Keratinocyte (primary cell): ENCODE measurements at regions not wholly inside any gene's neighbourhood (a gene's known extent, or its start where the extent isn't known, plus 50 kb on each side); places are given as distances from the start of the nearest gene placed in this dataset.

Experiments
- DNase-seq: peaks from one replicate; pipeline ENCODE4 v3.0.0-alpha.2; 2011; ENCODE audit warnings: low read depth, missing footprints, low spot score
- FAIRE-seq: peaks from 2 replicates; lab custom pipeline; 2011; peaks lifted over from hg19 to GRCh38; lab: Jason Lieb, UNC
- H2AFZ ChIP-seq: 2 replicates; pipeline ENCODE4 v1.6.0; 2012; ENCODE audit warnings: low read length, control low read depth, inconsistent platforms; ENCODE audit not compliant: control insufficient read depth
- H3K27ac ChIP-seq: 2 replicates; pipeline ENCODE4 v1.5.1; 2011; ENCODE audit warnings: low read length; ENCODE audit not compliant: control insufficient read depth, insufficient read depth
- H3K27me3 ChIP-seq: 3 replicates; pipeline ENCODE4 v1.6.0; 2011; ENCODE audit warnings: low read length; ENCODE audit not compliant: control insufficient read depth, insufficient read depth; ENCODE audit errors: extremely low read depth
- H3K36me3 ChIP-seq, 2 experiments: 2 replicates in 1 of 2; 3 replicates in 1 of 2; pipeline ENCODE4 v1.5.1; 2011; ENCODE audit warnings: low read length in 2 of 2, mild to moderate bottlenecking in 1 of 2; ENCODE audit not compliant: control insufficient read depth in 2 of 2, insufficient read depth in 2 of 2; ENCODE audit errors: extremely low read depth in 1 of 2
- H3K4me1 ChIP-seq: 3 replicates; pipeline ENCODE4 v1.5.1; 2011; ENCODE audit warnings: low read length; ENCODE audit not compliant: control insufficient read depth, insufficient read depth; ENCODE audit errors: extremely low read depth
- H3K4me2 ChIP-seq: 3 replicates; pipeline ENCODE4 v1.6.0; 2011; ENCODE audit warnings: low read depth, low read length; ENCODE audit not compliant: control insufficient read depth, insufficient read depth; ENCODE audit errors: extremely low read depth
- H3K4me3 ChIP-seq, 3 experiments: fragments of 200-600 bp in 1 of 3; sonication (generic) in 1 of 3; 2 replicates in 2 of 3; 3 replicates in 1 of 3; pipeline ENCODE4 v1.5.1; 2011 to 2016; ENCODE audit warnings: low read length in 3 of 3, mild to moderate bottlenecking in 3 of 3, control low read depth in 2 of 3, inconsistent platforms in 1 of 3, low read depth in 1 of 3, mixed read lengths in 1 of 3, mixed run types in 1 of 3, moderate library complexity in 1 of 3; ENCODE audit not compliant: control insufficient read depth in 2 of 3, insufficient read depth in 2 of 3; ENCODE audit errors: extremely low read depth in 1 of 3
- H3K79me2 ChIP-seq: 2 replicates; pipeline ENCODE4 v1.6.0; 2012; ENCODE audit warnings: low read length; ENCODE audit not compliant: control insufficient read depth, insufficient read depth
- H3K9ac ChIP-seq: 3 replicates; pipeline ENCODE4 v1.6.0; 2011; ENCODE audit warnings: low read length; ENCODE audit not compliant: control insufficient read depth, insufficient read depth; ENCODE audit errors: extremely low read depth
- H3K9me1 ChIP-seq: 3 replicates; pipeline ENCODE4 v1.6.0; 2011; ENCODE audit warnings: low read length; ENCODE audit not compliant: control insufficient read depth, insufficient read depth; ENCODE audit errors: extremely low read depth
- H3K9me3 ChIP-seq: 2 replicates; pipeline ENCODE4 v1.5.1; 2012; ENCODE audit warnings: low read depth, low read length; ENCODE audit not compliant: control insufficient read depth
- H4K20me1 ChIP-seq: 3 replicates; pipeline ENCODE4 v1.6.0; 2011; ENCODE audit warnings: low read length; ENCODE audit not compliant: control insufficient read depth, insufficient read depth; ENCODE audit errors: extremely low read depth
- CTCF ChIP-seq, 3 experiments: IDR thresholded peaks in 1 of 3; conservative IDR thresholded peaks in 1 of 3; optimal IDR thresholded peaks in 1 of 3; 2 replicates in 2 of 3; 3 replicates in 1 of 3; pipeline versions ENCODE3 to v1.5.1; 2011; ENCODE audit warnings: low read length in 3 of 3, mild to moderate bottlenecking in 3 of 3, moderate library complexity in 2 of 3, control low read depth in 1 of 3, inconsistent platforms in 1 of 3; ENCODE audit not compliant: insufficient read depth in 2 of 3; ENCODE audit errors: extremely low read depth in 1 of 3
- EZH2 ChIP-seq: IDR thresholded peaks from one replicate; pipeline ENCODE4 v1.6.1; 2012; ENCODE audit warnings: inconsistent platforms, mild to moderate bottlenecking, low read length, moderate library complexity
- dilution Hi-C: fragments of 300-500 bp; cut with MboI; formaldehyde crosslinking; loops from one replicate; pipeline ENCODE4 v1.7.0; 2020; ENCODE audit warnings: low sequenced_read_pairs; ENCODE audit not compliant: extremely low pct_ligation_motif_present

DNA sequence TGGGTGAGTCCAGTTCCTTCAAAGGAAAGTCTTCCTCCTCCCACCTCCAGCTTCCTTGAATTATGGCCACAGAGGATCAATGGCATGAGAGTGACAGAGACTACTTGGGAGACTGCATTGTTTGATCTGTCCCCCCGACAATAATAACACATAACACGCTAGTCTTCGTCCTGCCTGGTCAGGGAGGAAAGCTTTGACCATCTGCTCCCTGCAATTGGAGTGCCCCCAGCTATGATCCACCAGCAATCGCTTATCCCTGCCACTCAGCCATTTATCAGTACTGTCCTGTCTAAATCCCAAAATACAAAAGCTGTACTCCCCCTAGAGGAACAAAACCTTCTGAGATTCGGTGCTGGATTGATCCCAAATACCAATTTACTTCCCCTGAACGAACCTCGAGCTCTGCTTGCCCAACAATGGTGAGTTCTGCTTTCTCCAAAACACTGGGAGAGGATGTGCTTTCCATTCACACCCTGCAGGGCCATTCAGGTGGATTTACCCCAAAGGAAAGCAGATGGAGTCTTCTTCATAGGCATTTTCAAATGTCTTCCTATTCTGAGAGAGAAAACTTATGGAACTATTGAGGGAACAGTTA is 466.7 kb downstream of the TSHZ3 start:
- no peaks in the 10 kb centered on the region for H3K9me1 ChIP-seq
- no peak overlapping the region for H3K27ac ChIP-seq
- H3K9me3 ChIP-seq: peaks cover 2% of the 10 kb centered on the region
- DNase-seq (no peak), FAIRE-seq (no peak)
- H3K27me3 ChIP-seq: no peaks in the 10 kb centered on the region
- TF ChIP-seq CTCF (optimal IDR thresholded peaks at IDR 0.05 in 1 of 3, IDR thresholded peaks at IDR 0.05 in 1 of 3, conservative IDR thresholded peaks at IDR 0.05 in 1 of 3; ENCODE audit: extremely low read depth in 1 of 3, insufficient read depth in 2 of 3, low read length in 3 of 3) (no peak), EZH2 (no peak)
- H3K79me2 ChIP-seq: no peaks in the 10 kb centered on the region
- dilution Hi-C loops: no loop called here
- H3K4me1 ChIP-seq: no peaks in the 10 kb centered on the region
- H2AFZ ChIP-seq: no peak overlapping the region
- H4K20me1 ChIP-seq: no peaks in the 10 kb centered on the region
- H3K4me3 ChIP-seq: no peak overlapping the region
- no peak overlapping the region for H3K4me2 ChIP-seq
- H3K36me3 ChIP-seq: no peaks in the 10 kb centered on the region
- H3K9ac ChIP-seq: no peak overlapping the region

DNA sequence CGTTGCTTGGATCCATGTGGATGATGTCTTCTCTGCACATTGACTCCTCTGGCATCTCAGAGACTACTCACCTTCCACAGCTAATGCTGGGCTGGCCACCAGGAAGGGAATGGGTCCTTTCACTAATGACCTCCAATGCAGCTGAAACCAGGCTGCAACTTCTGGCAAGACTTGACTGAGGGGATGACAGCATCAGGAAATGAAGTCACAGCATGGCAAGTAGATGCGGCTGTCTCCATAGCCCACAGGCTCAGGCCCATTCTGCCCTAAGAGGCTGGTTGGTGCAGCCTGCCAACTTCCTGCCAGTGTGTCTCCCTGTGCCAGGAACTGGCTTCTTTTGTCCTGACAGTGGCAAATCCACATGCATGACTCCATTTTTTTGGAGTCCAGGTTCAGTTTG is 467.3 kb downstream of the TSHZ3 start:
- no peak overlapping the region for H3K9ac ChIP-seq
- no peaks in the 10 kb centered on the region for H3K27me3 ChIP-seq
- no peak overlapping the region for H3K27ac ChIP-seq
- no peaks in the 10 kb centered on the region for H3K79me2 ChIP-seq
- H3K4me1 ChIP-seq: no peaks in the 10 kb centered on the region
- DNase-seq (no peak), FAIRE-seq (no peak)
- H3K4me2 ChIP-seq: no peak overlapping the region
- H3K36me3 ChIP-seq: no peaks in the 10 kb centered on the region
- H2AFZ ChIP-seq: no peak overlapping the region
- no peaks in the 10 kb centered on the region for H4K20me1 ChIP-seq
- H3K9me3 ChIP-seq: peaks cover 2% of the 10 kb centered on the region
- no peaks in the 10 kb centered on the region for H3K9me1 ChIP-seq
- dilution Hi-C loops: no loop called here
- no peak for TF ChIP-seq EZH2
- TF ChIP-seq CTCF (optimal IDR thresholded peaks at IDR 0.05 in 1 of 3, IDR thresholded peaks at IDR 0.05 in 1 of 3, conservative IDR thresholded peaks at IDR 0.05 in 1 of 3; ENCODE audit: extremely low read depth in 1 of 3, insufficient read depth in 2 of 3, low read length in 3 of 3): no peak
- no peak overlapping the region for H3K4me3 ChIP-seq
